GM18502 (cell line): ENCODE measurements at regions not wholly inside any gene's neighbourhood (a gene's known extent, or its start where the extent isn't known, plus 50 kb on each side); places are given as distances from the start of the nearest gene placed in this dataset.
"Not testable (repeated sequence)": the region's sequence is repeated elsewhere in the genome, so short reads cannot be mapped to it uniquely, and the experiment has no call there.

Experiments used
- ATAC-seq: cut with Tn5 transposase; IDR thresholded peaks from one replicate; pipeline ENCODE4 v1.9.1; 2021; ENCODE audit warnings: mild to moderate bottlenecking; ENCODE audit not compliant: unreplicated experiment, poor library complexity

- ATAC-seq = no peak
Observed at GRCh38 chr2:31813016-31813415, 197.8 kb downstream of the MEMO1 start.

DNA sequence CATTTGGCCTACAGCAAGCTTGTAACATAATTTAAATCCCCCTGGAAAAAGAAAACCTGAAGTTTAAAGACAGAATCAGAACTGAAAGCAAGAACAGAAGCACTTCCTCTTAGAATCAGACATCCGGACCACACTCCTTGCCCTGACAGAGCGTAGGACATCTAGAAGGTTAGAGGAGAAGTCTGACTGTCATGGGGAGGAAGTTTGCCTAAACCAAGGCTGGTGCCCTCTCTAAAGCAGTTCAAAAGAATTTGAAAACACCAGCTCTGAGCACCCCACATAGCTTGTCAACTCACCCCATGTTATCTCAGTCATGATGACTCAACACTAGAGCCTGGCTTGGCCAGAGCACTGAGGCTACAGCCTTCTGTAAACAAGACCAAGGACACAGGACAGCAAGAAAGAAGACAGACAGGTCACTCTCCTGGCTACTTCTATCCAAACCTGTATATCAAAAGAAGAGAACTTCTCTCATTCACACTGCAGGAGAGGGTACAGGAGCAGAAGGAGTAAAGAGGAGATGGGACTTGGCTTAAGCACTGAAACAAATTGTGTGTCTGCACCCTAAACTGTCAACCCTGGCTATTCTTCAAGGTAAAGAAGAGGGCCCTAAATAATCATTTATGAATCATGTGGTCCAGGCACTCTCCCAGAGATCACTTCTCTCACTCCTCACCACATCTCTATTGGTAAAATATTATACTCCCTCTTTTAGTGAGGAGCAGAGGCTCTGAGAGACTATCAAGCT is 198.6 kb downstream of the MEMO1 start:
- peak; percentile 99 for ATAC-seq

GRCh38 chr2:31811482-31811881 is 199.3 kb downstream of the MEMO1 start:
- no peak for ATAC-seq

- ATAC-seq = no peak
Observed at GRCh38 chr2:31810200-31810917, 200.4 kb downstream of the MEMO1 start.

- ATAC-seq = no peak
Observed at GRCh38 chr2:31805688-31806087, 205.1 kb downstream of the MEMO1 start.

DNA sequence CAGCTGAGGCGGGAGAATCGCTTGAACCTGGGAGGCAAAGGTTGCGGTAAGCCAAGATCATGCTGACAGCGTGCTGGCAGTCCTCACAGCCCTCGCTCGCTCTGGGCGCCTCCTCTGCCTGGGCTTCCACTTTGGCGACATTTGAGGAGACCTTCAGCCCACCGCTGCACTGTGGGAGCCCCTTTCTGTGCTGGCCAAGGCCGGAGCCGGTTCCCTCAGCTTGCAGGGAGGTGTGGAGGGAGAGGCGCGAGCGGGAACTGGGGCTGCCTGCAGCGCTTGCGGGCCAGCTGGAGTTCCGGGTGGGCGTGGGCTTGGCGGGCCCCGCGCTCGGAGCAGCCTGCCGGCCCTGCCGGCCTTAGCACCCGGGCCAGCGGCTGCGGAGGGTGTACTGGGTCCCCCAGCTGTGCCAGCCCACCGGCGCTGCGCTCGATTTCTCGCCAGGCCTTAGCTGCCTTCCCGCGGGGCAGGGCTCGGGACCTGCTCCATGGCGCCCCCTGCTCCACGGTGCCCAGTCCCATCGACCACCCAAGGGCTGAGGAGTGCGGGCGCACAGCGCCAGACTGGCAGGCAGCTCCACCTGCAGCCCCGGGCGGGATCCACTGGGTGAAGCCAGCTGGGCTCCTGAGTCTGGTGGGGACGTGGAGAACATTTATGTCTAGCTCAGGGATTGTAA is 207.2 kb downstream of the MEMO1 start:
- ATAC-seq = not testable (repeated sequence)

DNA sequence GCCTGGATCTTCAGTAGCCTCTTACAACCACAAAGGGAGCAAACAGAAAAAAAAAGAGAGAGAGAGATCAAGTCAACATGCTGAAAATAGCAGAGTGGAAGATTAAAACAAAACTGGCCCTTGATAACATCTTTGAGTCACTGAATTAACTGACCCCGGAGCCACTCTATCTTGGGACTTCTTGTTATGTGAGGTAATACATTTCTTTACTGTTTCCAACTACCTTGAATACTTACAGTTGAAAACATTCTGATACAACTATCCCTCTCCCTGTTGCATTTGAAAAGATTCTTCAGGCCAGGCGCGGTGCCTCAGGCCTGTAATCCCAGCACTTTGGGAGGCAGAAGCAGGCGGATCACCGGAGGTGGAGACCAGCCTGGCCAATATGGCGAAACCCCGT is 208.1 kb downstream of the MEMO1 start:
- ATAC-seq = no peak

DNA sequence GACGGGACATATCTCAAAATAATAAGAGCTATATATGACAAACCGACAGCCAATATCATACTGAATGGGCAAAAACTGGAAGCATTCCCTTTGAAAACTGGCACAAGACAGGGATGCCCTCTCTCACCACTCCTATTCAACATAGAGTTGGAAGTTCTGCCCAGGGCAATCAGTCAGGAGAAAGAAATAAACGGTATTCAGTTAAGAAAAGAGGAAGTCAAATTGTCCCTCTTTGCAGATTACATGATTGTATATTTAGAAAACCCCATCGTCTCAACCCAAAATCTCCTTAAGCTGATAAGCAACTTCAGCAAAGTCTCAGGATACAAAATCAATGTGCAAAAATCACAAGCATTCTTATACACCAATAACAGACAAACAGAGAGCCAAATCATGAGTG is 211.5 kb downstream of the MEMO1 start:
- ATAC-seq = not testable (repeated sequence)

DNA sequence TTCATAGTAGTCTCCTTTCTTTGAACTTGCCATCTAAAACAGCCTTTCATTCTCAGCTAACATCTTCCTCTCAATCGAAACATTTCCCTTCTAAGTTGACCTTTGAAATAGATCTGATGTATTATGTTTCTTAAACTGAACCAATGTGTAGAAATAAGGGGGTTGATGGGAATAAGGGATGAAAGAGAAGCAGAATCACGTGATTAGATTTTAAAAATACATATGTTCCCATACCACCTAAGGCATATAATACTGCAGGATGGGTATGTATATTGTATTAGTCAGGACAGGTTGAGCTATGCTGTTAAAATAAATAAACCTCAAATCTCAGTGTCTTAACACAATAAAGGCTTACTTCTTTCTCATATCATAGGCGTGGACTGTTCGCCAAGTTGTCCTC is 207.5 kb upstream of the SRD5A2 start:
- no peak for ATAC-seq

- ATAC-seq = no peak
Observed at GRCh38 chr2:31785876-31786275, 205.1 kb upstream of the SRD5A2 start.

GRCh38 chr2:31784868-31785267 is 204.1 kb upstream of the SRD5A2 start:
- ATAC-seq = no peak

- not testable (repeated sequence) for ATAC-seq
Observed at GRCh38 chr2:31783446-31784091, 202.8 kb upstream of the SRD5A2 start.

DNA sequence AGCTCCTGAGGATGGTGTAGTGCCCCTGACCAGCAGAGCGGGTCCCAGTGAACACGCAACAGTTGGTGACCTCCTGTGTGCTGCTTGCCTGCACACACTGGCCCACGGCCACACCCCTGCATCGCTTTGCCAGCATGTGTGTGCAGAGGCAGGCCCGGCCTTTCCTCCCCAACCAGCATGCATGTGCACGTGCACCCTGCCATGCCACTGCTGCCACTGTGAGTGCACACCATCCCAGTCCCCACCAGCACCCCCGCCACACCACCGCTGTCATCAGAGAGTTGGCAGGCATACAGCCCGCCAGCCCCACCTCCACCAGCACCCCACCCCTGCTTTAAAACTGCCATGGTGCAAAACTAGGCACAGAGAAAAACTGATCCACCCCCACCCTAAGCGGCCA is 197.4 kb upstream of the SRD5A2 start:
- ATAC-seq = no peak

- no peak for ATAC-seq
Observed at GRCh38 chr2:31770741-31771140, 190.0 kb upstream of the SRD5A2 start.

- ATAC-seq = no peak
Observed at GRCh38 chr2:31765078-31765945, 184.6 kb upstream of the SRD5A2 start.

DNA sequence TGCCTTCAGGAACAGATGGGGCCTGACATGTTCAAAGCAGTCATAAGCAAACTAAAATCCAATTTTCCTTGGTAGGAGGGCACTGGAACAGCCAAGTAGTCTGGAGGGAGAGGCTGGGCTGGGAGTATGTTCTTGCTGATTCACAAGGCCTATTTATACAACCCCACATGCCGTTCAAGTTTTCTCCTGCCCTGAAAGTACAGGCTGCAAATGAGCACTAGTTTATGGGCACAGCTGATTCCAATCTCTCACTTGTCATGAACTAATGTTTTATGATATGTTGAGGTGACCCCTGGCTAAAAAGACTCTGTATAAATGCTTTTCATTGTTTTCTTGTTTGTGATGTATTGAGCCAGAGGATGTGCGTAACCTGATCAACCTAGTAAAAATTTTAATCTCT is 183.4 kb upstream of the SRD5A2 start:
- no peak for ATAC-seq

GRCh38 chr2:31762085-31762484 is 181.3 kb upstream of the SRD5A2 start:
- ATAC-seq = no peak

GRCh38 chr2:31757351-31757750 is 176.6 kb upstream of the SRD5A2 start:
- not testable (repeated sequence) for ATAC-seq

GRCh38 chr2:31748746-31749145 is 168.0 kb upstream of the SRD5A2 start:
- ATAC-seq = not testable (repeated sequence)

- ATAC-seq = no peak
Observed at GRCh38 chr2:31748041-31748440, 167.3 kb upstream of the SRD5A2 start.
